ENCODE measurements at regions not wholly inside any gene's neighbourhood (a gene's known extent, or its start where the extent isn't known, plus 50 kb on each side); places are given as distances from the start of the nearest gene placed in this dataset.
"Not testable (repeated sequence)": the region's sequence is repeated elsewhere in the genome, so short reads cannot be mapped to it uniquely, and the experiment has no call there.

- Mint-ChIP-seq H3K4me3 (ENCODE audit: unreplicated experiment) (no peak overlapping the region), H3K27ac (ENCODE audit: unreplicated experiment) (no peak overlapping the region), H3K27me3 (ENCODE audit: insufficient read depth, unreplicated experiment) (no peaks in the 10 kb centered on the region), H3K9me3 (ENCODE audit: unreplicated experiment) (peaks cover 9% of the 10 kb centered on the region), H3K4me1 (ENCODE audit: low read depth, unreplicated experiment) (no peaks in the 10 kb centered on the region), H3K36me3 (ENCODE audit: insufficient read depth, unreplicated experiment) (no peaks in the 10 kb centered on the region)
- BruUV-seq (replicated peaks): no TSS peak
- H3K27me3 ChIP-seq (replicated peaks; ENCODE audit: control insufficient read depth, insufficient read depth, low read length): no peaks in the 10 kb centered on the region
- no peaks in the 10 kb centered on the region; the same call in 1 of the 2 replicates for H3K9me3 ChIP-seq
- no peak for TF ChIP-seq CTCF (IDR thresholded peaks at IDR 0.05; ENCODE audit: insufficient read depth in 1 of 2, low read depth in 1 of 2, low read length in 1 of 2, severe bottlenecking in 1 of 2, unreplicated experiment in 1 of 2)
- POLR2A ChIA-PET: no interaction called here
- H3K4me3 ChIP-seq (ENCODE audit: low read depth, low read length): no peak overlapping the region
- CTCF ChIA-PET: no interaction called here
- H3K36me3 ChIP-seq (ENCODE audit: control insufficient read depth, insufficient read depth, low read length): no peaks in the 10 kb centered on the region
- no peak for DNase-seq
- intact Hi-C loops (cut with micrococcal nuclease; ENCODE audit: unreplicated experiment): no loop called here
- no peaks in the 10 kb centered on the region for H3K4me1 ChIP-seq
Observed at GRCh38 chr5:98016771-98017170, 756.7 kb upstream of the RGMB start.

- H3K9me3 Mint-ChIP-seq (ENCODE audit: unreplicated experiment); H3K4me1 ChIP-seq; H3K27ac Mint-ChIP-seq (ENCODE audit: unreplicated experiment); intact Hi-C loops (cut with micrococcal nuclease; ENCODE audit: unreplicated experiment); H3K27me3 Mint-ChIP-seq (ENCODE audit: insufficient read depth, unreplicated experiment); CTCF ChIA-PET; H3K27me3 ChIP-seq (replicated peaks; ENCODE audit: control insufficient read depth, insufficient read depth, low read length); H3K36me3 ChIP-seq (ENCODE audit: control insufficient read depth, insufficient read depth, low read length); BruUV-seq (replicated peaks); H3K36me3 Mint-ChIP-seq (ENCODE audit: insufficient read depth, unreplicated experiment); H3K4me3 ChIP-seq (ENCODE audit: low read depth, low read length); DNase-seq; H3K9me3 ChIP-seq; H3K4me3 Mint-ChIP-seq (ENCODE audit: unreplicated experiment); POLR2A ChIA-PET; H3K4me1 Mint-ChIP-seq (ENCODE audit: low read depth, unreplicated experiment): not testable (repeated sequence)
- TF ChIP-seq CTCF (IDR thresholded peaks at IDR 0.05; ENCODE audit: insufficient read depth in 1 of 2, low read depth in 1 of 2, low read length in 1 of 2, severe bottlenecking in 1 of 2, unreplicated experiment in 1 of 2): peak in 1 of 2 experiments; percentile 30
Observed at GRCh38 chr5:98030273-98030672, 743.2 kb upstream of the RGMB start.

GRCh38 chr5:98031036-98031435, 742.4 kb upstream of the RGMB start:
- H3K27me3 Mint-ChIP-seq (ENCODE audit: insufficient read depth, unreplicated experiment); BruUV-seq (replicated peaks): not testable (repeated sequence)

GRCh38 chr5:98031496-98031895, 742.0 kb upstream of the RGMB start:
- no peaks in the 10 kb centered on the region for H3K4me1 ChIP-seq
- Mint-ChIP-seq H3K27me3 (ENCODE audit: insufficient read depth, unreplicated experiment) (no peaks in the 10 kb centered on the region), H3K9me3 (ENCODE audit: unreplicated experiment) (no peaks in the 10 kb centered on the region), H3K4me3 (ENCODE audit: unreplicated experiment) (no peak overlapping the region), H3K27ac (ENCODE audit: unreplicated experiment) (no peak overlapping the region), H3K36me3 (ENCODE audit: insufficient read depth, unreplicated experiment) (no peaks in the 10 kb centered on the region), H3K4me1 (ENCODE audit: low read depth, unreplicated experiment) (no peaks in the 10 kb centered on the region)
- POLR2A ChIA-PET: no interaction called here
- H3K9me3 ChIP-seq: no peaks in the 10 kb centered on the region
- CTCF ChIA-PET: no interaction called here
- H3K36me3 ChIP-seq (ENCODE audit: control insufficient read depth, insufficient read depth, low read length): no peaks in the 10 kb centered on the region
- no peak for DNase-seq
- intact Hi-C loops (cut with micrococcal nuclease; ENCODE audit: unreplicated experiment): no loop called here
- BruUV-seq (replicated peaks): no TSS peak
- H3K4me3 ChIP-seq (ENCODE audit: low read depth, low read length): no peak overlapping the region
- H3K27me3 ChIP-seq (replicated peaks; ENCODE audit: control insufficient read depth, insufficient read depth, low read length): no peaks in the 10 kb centered on the region
- no peak for TF ChIP-seq CTCF (IDR thresholded peaks at IDR 0.05; ENCODE audit: insufficient read depth in 1 of 2, low read depth in 1 of 2, low read length in 1 of 2, severe bottlenecking in 1 of 2, unreplicated experiment in 1 of 2)

More at GRCh38 chr5:98031036-98031435, 742.4 kb upstream of the RGMB start:
- H3K4me3 ChIP-seq (ENCODE audit: low read depth, low read length); intact Hi-C loops (cut with micrococcal nuclease; ENCODE audit: unreplicated experiment); H3K4me1 Mint-ChIP-seq (ENCODE audit: low read depth, unreplicated experiment); H3K9me3 ChIP-seq; H3K36me3 ChIP-seq (ENCODE audit: control insufficient read depth, insufficient read depth, low read length); POLR2A ChIA-PET; CTCF ChIA-PET; H3K4me1 ChIP-seq; H3K4me3 Mint-ChIP-seq (ENCODE audit: unreplicated experiment); H3K9me3 Mint-ChIP-seq (ENCODE audit: unreplicated experiment); DNase-seq; H3K27me3 ChIP-seq (replicated peaks; ENCODE audit: control insufficient read depth, insufficient read depth, low read length); H3K27ac Mint-ChIP-seq (ENCODE audit: unreplicated experiment); H3K36me3 Mint-ChIP-seq (ENCODE audit: insufficient read depth, unreplicated experiment): not testable (repeated sequence)
